NCI-H2029 treated with DMSO at 0.1 percent for 48 hours (cell line): ENCODE measurements at regions not wholly inside any gene's neighbourhood (a gene's known extent, or its start where the extent isn't known, plus 50 kb on each side); places are given as distances from the start of the nearest gene placed in this dataset.
"Not testable (repeated sequence)": the region's sequence is repeated elsewhere in the genome, so short reads cannot be mapped to it uniquely, and the experiment has no call there.

ENCODE experiments used
- DNase-seq: peaks from one replicate; lab custom pipeline; 2025; lab: John Stamatoyannopoulos, UW

DNA sequence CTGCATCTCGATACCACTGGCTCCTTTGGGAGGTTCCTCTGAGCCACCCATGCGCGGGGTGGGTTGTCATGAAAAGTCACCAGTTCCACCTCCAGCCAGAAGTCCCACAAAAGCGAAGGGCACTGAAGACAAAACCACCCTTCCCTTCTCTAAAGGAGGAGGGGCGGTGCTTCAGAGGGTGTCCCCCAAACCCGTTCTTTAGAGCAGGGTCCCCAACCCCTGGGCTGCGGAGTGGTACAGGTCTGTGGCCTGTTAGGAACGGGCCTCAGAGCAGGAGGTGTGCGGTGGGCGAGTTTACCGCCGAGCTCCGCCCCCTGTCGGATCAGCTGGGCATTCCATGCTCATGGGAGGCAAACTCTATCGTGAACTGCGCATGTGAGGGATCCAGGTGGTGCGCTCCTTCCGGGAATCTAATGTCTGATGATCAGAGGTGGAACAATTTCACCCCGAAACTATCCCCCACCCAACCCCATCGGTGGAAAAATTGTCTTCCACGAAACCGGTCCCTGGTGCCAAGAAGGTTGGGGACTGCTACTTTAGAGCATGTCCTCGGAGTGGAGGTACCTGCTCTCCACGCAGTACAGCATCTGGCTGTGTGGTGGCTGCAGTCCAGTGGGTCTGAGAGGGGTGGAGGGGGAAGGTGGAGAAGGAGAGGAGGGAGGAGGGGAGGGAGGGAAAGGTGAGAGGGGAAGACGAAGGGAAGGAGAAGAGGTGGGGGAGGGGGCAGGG, 72.9 kb upstream of the SEPTIN5 start:
- peak; percentile 6 for DNase-seq

DNA sequence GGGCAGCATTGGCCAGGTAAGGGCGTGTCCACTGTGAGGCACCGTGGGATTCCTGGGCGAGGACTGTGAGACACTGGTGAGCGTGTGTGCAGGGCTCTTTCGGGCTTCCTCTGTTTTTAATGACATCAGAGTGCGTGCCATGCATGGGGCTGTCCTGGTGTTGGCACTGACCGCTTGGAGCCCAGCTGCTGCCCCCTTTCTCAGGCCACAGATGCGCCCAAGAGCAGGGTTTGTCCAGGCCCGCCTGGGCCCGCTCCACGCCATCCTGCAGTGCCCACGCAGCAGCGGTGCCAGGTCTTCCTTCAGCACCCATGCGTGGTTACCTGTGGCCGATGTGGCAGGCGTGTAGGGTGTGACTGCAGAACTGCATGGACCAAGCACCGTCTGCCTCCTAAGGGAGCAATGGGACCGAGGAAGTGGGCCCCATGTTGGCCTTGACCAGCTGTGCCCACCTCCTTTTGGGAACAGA, 72.3 kb upstream of the SEPTIN5 start:
- DNase-seq: no peak

DNA sequence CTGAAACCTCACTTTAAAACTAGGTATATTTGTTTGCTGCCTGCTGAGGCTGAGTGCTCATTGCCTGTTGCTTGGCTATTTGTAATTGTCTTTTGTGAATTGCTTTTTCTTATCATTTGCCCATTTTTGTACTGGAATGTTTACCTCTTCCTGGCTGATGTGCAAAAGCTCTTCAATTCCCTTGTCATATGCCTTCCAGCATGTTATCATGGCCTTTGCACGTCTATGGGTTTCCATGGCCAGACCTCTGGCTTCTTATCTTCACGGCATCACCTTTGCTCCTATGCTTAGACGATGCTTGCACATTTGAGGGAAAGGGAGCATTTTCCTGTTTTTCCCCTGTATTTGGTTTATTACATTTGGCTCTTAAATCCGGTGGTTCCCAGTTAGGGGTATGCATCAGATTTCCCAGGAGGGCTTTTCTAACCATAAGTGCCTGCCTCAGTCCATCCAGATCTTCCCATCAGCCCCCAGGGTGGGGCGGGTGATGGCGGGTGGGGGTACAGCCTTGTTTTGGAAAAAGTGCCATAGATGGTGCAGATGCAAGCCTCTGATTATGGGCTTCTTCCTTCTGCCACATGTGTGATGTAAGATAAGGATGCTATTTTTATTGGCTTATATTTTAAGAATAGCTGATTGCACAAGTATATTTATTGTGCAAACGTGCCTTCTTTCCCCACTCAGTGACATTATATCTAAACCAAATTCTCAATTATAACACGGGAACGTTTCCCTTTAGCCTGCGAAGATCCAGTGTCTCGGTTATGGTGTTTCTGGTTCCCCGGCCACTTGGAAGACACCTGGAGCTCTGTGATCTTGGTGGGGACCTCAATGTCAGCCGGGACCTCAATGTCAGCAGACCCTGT, 70.6 kb upstream of the SEPTIN5 start:
- no peak for DNase-seq

DNA sequence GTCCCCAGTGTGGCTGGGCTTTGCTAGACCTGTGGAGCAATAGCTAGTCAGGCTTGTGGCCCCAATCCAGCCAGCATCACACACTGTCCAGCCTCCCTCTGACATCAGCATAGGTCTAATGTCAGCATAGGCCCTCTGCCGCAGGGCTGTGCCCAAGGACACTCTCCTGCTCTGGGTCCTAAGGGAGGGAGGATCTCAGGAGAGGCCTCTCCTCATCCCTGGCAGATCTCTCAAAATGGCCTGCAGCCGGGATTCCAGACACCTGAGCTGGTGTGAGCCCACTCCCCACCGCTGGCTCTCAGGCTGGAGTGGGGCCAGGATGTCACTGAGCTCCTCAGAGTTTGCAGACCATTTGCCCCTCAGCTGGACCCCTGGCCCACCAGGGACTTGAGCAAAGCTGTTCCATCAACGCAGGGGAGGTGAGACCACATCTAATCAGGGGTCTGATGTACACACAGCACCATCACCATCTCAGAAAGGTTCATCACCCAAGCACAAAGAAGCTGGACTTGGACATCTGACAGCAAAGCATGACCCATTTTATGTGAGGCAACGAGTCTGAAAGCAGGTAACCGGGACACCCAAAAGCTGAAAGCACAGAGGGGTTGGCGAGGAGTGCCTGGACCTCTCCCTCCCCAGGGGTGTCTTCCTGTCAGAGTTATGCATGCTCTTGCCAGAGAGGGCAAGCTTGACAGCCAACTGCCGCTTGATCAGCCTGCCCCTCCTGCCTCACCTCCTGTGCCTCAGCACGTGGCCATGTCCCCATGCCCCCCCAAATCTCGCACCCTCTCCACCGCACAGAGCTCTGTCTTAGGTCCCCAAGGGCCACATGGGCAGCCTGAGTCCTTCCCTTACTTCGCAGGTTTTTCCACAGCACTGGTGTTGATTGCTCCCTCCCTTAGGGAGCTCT, 69.7 kb upstream of the SEPTIN5 start:
- DNase-seq: no peak

DNA sequence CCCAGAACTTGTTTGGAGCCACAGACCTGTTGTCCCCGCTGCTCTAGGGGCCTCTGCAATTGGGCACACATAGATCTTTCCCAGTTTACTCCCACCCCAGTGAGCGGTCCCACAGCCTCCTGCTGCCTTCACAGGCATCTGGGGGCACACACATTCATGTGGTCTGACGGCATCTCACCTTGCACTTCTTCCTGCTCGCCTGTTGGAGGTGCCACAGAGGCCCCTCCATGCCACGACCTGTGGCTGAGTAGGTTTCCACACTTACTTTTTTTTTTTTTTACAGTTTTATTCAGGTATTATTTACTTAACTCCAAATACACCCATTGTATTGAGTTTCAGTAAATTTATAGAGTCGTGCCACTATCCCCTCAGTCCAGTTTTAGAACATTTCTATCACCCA, 68.9 kb upstream of the SEPTIN5 start:
- no peak for DNase-seq

DNA sequence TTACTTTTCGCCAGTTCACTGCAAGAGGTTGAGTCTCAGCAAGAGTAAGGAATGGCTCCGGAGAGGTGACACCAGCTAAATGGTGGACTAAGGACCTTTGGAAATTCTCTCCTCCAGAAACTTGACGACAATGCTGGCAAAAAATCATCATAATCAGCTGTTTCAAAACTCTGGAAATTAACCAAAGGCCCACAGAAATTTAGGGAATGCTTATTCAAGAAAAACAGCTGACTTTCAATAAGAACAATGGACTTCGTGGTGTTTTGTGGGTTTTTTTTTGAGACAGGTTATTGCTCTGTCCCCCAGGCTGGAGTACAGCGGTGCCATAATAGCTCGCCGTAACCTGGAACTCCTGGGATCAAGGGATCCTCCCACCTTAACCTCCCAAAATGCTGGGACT, 68.4 kb upstream of the SEPTIN5 start:
- no peak for DNase-seq

DNA sequence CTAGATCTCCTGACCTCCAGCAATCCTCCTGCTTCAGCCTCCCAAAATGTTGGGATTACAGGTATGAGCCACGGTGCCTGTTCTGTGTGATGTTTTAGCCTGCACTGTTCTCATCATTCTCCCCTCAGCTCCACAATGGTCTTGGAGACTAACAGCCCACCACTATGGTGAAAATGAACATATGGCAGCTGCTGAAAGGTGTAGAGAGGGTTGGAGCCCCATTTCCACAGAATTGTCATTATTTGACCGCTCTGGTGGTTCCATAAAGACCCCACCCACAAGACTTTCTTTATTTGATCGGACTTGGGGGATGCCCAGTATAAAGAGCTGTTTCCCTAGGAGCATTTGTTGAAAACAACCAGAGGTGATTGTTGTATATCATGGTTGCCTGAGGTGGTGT, 67.9 kb upstream of the SEPTIN5 start:
- no peak for DNase-seq

DNA sequence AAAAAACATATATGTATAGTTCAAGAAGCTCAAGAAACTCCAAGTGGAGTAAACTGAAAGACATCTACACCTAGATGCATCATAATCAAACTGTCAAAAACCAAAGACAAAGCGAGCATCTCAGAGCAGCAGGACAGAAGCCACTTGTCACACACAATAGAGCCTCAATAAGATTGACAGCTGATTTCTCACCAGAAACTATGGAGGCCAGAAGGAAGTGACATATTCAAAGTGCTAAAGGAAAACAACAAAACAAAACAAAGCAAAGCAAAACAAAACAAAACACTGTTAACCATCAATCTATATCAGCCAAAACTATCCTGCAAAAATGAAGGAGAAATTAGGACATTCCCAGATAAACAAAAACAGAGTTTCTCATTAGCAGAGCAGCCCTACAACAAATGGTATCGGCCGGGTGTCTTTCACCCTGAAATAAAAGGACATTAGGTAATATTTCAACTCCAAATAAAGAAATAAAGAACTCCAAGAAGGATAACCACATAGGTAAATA, 65.8 kb upstream of the SEPTIN5 start:
- DNase-seq: no peak

DNA sequence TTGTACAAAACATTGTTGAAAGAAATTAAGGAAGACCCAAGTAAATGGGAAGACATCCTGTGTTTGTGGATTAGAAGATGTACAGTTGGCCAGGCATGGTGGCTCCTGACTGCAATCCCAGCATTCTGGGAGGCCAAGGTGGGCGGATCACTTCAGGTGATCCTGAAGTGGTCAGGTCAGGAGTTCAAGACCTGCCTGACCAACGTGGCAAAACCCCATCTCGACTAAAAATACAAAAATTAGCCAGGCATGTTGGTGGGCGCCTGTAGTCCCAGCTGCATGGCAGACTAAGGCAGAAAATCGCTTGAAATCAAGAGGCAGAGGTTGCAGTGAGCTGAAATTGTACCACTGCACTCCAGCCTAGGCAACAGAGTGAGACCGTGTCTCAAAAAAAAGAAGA, 62.0 kb upstream of the SEPTIN5 start:
- no peak for DNase-seq

DNA sequence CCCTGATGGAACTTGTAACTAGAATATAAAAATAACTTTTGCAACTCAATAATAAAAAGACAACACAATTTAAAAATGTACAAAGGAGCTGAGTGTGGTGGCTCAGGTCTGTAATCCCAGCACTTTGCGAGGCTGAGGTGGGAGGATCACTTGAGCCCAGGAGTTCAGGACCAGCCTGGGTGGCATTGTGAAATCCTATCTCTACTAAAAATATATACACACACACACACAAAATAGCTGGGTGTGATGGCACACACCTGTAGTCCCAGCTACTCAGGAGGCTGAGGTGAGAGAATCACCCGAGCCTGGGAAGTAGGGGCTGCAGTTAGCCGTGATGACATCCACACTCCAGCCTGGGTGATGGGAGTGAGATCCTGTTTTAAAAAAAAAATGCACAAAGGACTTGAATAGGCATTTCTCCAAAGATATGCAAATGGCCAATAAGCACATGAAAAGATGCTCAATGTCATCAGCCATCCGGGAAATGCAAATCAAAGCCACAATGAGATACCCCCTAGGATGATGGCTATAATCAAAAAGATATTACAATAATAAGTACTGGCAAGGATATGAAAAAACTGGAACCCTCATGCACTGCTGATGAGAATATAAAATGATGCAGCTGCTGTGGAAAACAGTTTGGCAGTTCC, 59.8 kb upstream of the SEPTIN5 start:
- no peak for DNase-seq

DNA sequence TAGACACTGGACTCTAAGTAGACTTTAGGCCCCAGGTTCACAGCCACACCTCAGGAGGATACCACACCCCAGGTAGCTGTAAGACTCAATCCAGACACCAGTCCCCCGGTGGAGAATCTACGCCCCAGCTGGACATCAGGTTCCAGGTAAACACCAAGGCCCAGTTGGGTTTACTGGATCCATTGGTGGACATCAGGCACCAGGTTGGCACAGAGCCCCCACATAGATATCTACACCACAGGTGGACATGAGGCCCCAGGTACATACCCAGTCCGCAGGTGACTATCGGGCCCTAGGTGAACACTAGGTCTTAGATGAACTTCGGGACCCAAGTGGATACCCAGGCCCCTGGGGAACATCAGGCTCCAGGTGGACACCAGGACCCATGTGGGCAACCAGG, 58.9 kb upstream of the SEPTIN5 start:
- DNase-seq: no peak

DNA sequence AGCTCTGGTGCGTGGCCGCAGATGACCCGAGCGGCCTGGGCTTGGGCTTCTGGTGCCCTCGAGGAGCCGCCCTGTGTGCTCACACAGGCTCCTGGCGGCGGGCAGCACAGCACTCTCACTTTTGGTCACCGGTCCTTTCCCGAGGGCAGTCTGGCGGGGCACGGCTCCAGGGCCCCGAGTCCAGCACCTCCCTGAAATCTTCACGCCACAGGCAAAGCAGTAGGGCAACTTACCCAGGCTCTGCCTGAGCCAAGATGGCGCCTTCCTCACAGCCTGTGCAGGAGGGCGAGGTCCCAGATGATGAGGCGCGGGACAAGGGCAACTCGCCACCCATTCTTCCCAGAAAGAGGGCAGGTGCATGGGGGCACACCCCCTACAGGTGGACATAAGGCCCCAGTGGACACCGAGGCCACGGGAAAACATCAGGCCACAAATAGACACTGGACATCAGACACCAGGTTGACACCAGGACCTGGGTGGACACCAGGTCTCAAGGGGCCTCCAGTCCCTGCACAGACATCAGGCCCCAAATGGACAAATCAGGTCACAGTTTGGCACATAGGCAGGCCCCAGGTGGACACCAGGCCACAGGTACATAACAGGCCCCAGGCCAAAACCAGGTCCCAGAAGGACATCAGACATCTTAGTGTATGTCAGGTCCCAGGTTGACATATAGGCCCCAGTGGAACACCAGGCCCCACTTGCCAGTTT, 57.6 kb upstream of the SEPTIN5 start:
- no peak for DNase-seq

DNA sequence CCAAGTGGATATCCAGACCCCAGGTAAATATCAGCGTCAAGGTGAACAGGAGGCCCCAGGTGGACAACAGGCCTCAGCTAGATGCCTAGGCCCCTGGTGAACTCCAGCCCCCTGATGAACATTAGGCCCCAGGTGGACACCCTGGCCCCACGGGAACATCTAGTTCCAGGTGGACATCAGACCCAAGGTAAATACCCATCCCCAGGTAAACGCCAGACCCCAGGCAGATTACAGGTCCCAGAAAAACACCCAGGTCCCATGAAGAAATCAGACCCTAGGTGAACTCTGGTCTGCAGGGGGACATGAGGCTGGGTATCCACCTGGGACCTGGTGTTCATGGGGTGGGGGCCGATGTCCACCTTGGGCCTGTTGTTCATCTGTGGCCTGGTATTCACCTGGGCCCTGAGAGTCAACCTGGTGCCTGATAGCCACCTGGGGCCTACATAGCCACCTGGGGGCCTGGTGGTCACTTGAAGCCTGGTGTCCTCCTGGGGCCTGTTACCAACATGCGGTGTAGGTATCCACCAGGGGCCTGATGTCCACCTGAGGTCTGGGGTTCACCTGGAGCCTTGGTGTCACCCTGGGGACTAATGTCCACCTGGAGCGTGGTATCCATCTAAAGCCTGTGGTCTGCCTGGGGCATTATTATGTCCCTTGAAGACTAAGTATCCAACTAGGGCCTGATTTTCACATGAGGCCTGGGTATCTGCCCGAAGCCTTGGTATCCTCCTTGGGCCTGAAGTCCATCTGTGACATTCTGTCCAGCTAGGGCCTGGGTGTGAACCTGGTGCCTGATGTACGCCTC, 56.8 kb upstream of the SEPTIN5 start:
- no peak for DNase-seq

DNA sequence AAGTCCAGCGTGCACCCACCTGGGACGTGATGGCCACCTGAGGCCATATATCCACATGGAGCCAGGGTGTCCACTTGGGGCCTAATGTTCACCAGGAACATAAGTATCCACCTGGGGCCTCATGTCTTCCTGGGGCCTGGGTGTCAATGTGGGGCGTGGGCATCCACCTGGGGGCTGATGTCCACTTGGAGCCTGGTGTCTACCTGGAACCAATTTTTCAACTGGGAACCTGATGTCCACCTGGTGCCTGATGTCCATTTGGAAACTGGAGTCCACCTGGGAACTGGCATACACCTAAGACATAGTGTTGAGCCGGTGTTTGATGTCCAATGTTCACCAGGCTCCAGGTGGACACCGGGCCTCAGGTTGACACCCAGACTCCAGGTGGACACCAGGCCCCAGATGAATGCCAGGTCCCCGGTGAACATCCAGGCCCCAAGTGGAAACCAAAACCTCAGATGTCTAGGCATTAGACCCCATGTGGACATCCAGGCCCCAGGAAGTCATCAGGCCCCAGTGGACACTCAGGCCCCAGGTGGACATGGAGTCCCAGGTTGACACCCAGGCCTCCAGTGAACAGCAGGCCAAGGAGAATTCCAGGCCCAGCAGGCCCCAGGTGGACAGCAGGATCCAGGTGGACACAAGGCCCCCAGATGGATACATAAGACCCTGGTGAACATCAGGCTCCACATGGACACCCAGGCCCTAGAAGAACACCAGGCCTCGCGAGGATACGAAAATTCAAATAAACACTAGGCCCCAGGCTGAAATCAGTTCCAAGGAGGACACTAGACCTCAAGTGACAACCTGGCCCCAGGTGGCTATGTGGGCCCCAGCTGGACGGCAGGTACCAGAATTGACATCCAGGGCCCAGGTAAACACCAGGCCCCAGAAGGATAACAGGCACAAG, 56.0 kb upstream of the SEPTIN5 start:
- no peak for DNase-seq

DNA sequence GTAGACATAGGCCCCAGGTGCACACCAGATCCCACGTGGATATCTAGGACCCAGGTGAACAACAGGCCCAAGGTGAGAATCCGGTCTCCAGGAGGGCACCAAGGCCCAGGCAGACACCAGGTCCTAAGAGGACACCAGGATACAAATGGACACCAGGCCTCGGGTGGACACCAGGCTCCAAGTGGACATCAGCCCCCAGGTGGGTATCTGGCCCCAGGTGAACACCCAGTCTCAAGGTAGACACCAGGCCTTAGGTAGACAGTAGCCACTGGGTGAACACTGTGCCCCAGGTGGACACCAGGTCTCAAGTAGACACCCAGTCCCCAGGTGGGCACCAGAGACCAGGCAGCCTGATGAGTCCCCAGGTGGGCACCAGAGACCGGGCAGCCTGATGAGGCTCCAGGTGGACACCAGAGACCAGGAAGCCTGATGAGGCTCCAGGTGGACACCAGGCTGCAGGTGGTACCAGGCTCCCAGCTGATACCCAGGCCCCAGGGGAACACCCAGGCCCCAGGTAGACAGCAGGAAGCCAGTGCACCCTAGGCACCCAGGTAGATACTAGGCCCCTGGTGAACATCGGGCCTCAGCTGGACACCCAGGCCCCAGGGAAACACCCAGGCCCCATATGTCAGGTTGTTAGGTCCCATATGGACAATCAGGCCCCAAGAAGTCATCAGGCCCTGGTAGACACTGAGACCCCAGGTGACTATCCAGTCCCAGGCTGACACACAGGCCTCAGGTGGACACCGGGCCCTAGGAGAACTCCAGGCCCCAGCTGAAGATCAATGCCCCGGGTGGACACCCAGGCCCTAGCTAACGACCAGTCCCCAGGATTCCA, 55.1 kb upstream of the SEPTIN5 start:
- no peak for DNase-seq

DNA sequence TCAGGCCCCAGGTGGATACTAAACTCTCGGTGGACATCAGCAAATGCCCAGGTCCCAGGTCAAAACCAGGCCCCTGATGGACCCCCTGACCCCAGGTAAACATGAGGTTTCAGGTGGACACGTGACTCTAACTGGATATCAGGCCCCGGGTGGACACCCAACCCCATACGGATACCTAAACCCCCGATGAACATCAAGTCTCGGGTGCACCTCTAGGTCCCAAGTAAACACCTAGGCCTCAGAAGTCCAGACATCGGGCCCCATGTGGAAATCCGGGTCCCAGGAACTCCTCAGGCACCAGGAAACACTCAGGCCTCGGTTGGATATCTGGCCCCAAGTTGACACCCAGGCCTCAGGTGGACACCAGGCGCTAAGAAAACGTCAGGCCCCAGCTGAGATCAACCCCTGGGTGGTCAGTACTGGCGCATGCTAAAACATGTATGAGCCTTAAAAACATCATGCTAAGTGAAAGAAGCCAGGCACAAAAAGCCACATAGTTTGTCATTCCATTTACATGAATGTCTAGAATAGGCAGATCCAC, 54.4 kb upstream of the SEPTIN5 start:
- no peak for DNase-seq

DNA sequence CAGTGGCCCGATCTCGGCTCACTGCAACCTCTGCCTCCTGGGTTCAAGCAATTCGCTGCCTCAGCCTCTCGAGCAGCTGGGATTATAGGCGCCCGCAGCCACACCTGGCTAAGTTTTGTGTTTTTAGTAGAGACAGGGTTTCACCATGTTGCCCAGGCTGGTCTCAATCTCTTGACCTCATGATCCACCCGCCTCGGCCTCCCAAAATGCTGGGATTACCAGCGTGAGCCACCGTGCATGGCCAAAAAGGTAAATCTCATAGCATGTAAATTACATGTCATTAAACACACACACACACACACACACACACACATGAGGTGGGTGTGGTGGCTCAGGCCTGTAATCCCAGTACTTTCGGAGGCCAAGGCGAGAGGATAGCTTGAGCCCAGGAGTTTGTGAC, 53.7 kb upstream of the SEPTIN5 start:
- DNase-seq: not testable (repeated sequence)

DNA sequence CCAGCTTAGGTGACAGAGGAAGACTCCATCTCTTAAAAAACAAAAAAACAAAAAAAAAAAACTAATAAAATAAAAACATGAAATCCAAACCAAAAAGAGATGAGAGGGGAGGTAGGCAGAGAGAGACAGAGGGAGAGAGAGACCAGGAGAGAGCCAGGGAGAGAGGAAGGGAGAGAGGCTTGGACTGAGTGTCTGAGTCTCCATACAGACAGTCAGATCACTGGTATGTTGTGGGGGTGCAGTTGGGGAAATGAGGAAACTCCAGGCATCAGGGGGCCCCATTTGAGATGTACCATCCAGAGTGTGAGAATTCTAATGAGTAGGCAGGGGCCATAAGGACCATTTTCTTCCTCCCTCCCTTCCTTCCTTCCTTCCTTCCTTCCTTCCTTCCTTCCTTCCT, 53.1 kb upstream of the SEPTIN5 start:
- DNase-seq: no peak
